Astrocyte (in vitro differentiated cells and primary cell): ENCODE measurements at regions not wholly inside any gene's neighbourhood (a gene's known extent, or its start where the extent isn't known, plus 50 kb on each side); places are given as distances from the start of the nearest gene placed in this dataset.
"Not testable (repeated sequence)": the region's sequence is repeated elsewhere in the genome, so short reads cannot be mapped to it uniquely, and the experiment has no call there.

Experiments used
- DNase-seq: peaks from one replicate; pipeline ENCODE4 v3.0.0-alpha.2; 2010; ENCODE audit warnings: low read depth
- FAIRE-seq: peaks from 2 replicates; lab custom pipeline; 2011; peaks lifted over from hg19 to GRCh38; lab: Jason Lieb, UNC
- H2AFZ ChIP-seq: 2 replicates; pipeline ENCODE4 v1.6.0; 2012; ENCODE audit warnings: low read depth, low read length, inconsistent platforms
- H3K27ac ChIP-seq: 2 replicates; pipeline ENCODE4 v1.5.1; 2011; ENCODE audit warnings: low read depth, low read length, inconsistent platforms
- H3K27me3 ChIP-seq: 2 replicates; pipeline ENCODE4 v1.6.0; 2011; ENCODE audit warnings: low read length, inconsistent platforms; ENCODE audit not compliant: insufficient read depth
- H3K36me3 ChIP-seq: 2 replicates; pipeline ENCODE4 v1.5.1; 2011; ENCODE audit warnings: low read length, inconsistent platforms; ENCODE audit not compliant: insufficient read depth
- H3K4me1 ChIP-seq: 2 replicates; pipeline ENCODE4 v1.5.1; 2011; ENCODE audit warnings: low read length, inconsistent platforms; ENCODE audit not compliant: insufficient read depth
- H3K4me2 ChIP-seq: 2 replicates; pipeline ENCODE4 v1.6.0; 2012; ENCODE audit warnings: low read length, inconsistent platforms
- H3K4me3 ChIP-seq: 2 replicates; pipeline ENCODE4 v1.5.1; 2011; ENCODE audit warnings: low read depth, mild to moderate bottlenecking, low read length, inconsistent platforms; ENCODE audit not compliant: insufficient read depth
- H3K79me2 ChIP-seq: 2 replicates; pipeline ENCODE4 v1.6.0; 2012; ENCODE audit warnings: mild to moderate bottlenecking, low read length, inconsistent platforms; ENCODE audit not compliant: insufficient read depth
- H3K9ac ChIP-seq: 2 replicates; pipeline ENCODE4 v1.6.0; 2012; ENCODE audit warnings: mild to moderate bottlenecking, low read length, inconsistent platforms
- H3K9me3 ChIP-seq: 2 replicates; pipeline ENCODE4 v1.5.1; 2012; ENCODE audit warnings: low read depth, mild to moderate bottlenecking, low read length, inconsistent platforms; ENCODE audit not compliant: insufficient read depth
- H4K20me1 ChIP-seq: 2 replicates; pipeline ENCODE4 v1.6.0; 2012; ENCODE audit warnings: low read length, inconsistent platforms; ENCODE audit not compliant: insufficient read depth
- H3K27ac Mint-ChIP-seq: one replicate; pipeline ENCODE4 v1.8.0; 2021; ENCODE audit warnings: mild to moderate bottlenecking, mixed read lengths; ENCODE audit not compliant: unreplicated experiment
- H3K27me3 Mint-ChIP-seq: one replicate; pipeline ENCODE4 v1.8.0; 2021; ENCODE audit warnings: low read depth, mixed read lengths; ENCODE audit not compliant: unreplicated experiment
- H3K36me3 Mint-ChIP-seq: one replicate; pipeline ENCODE4 v1.8.0; 2021; ENCODE audit warnings: low read depth, mixed read lengths; ENCODE audit not compliant: unreplicated experiment
- H3K4me1 Mint-ChIP-seq: one replicate; pipeline ENCODE4 v1.8.0; 2021; ENCODE audit warnings: low read depth, mixed read lengths; ENCODE audit not compliant: unreplicated experiment
- H3K4me3 Mint-ChIP-seq: one replicate; pipeline ENCODE4 v1.8.0; 2021; ENCODE audit warnings: mild to moderate bottlenecking, moderate library complexity, mixed read lengths; ENCODE audit not compliant: unreplicated experiment
- H3K9me3 Mint-ChIP-seq: one replicate; pipeline ENCODE4 v1.8.0; 2021; ENCODE audit warnings: mild to moderate bottlenecking, mixed read lengths; ENCODE audit not compliant: unreplicated experiment
- CTCF ChIP-seq: IDR thresholded peaks from 2 replicates; pipeline ENCODE4 v1.5.1; 2011; ENCODE audit warnings: low read depth, mild to moderate bottlenecking, inconsistent platforms, low read length, moderate library complexity; ENCODE audit not compliant: insufficient read depth
- EZH2 ChIP-seq: IDR thresholded peaks from 2 replicates; pipeline ENCODE4 v1.6.1; 2012; ENCODE audit warnings: mild to moderate bottlenecking, low read length, inconsistent platforms; ENCODE audit not compliant: insufficient read depth

- DNase-seq (no peak), FAIRE-seq (no peak)
- H3K36me3 ChIP-seq = no peaks in the 10 kb centered on the region
- H3K4me2 ChIP-seq = no peak overlapping the region
- H3K9ac ChIP-seq = no peak overlapping the region
- no peaks in the 10 kb centered on the region for H3K27me3 ChIP-seq
- no peaks in the 10 kb centered on the region for H3K9me3 Mint-ChIP-seq
- no peak overlapping the region for H3K4me3 ChIP-seq
- no peak overlapping the region for H2AFZ ChIP-seq
- H3K79me2 ChIP-seq = no peaks in the 10 kb centered on the region
- H3K27ac Mint-ChIP-seq = no peak overlapping the region
- H3K36me3 Mint-ChIP-seq = no peaks in the 10 kb centered on the region
- no peak for TF ChIP-seq CTCF
- no peak for TF ChIP-seq EZH2
- H3K4me1 Mint-ChIP-seq = peaks cover 13% of the 10 kb centered on the region
- peaks cover 7% of the 10 kb centered on the region for H3K4me1 ChIP-seq
- no peak overlapping the region for H3K4me3 Mint-ChIP-seq
- no peaks in the 10 kb centered on the region for H3K9me3 ChIP-seq
- no peak overlapping the region for H3K27ac ChIP-seq
- peaks cover 3% of the 10 kb centered on the region for H3K27me3 Mint-ChIP-seq
- H4K20me1 ChIP-seq = no peaks in the 10 kb centered on the region
Observed at GRCh38 chr2:12623051-12623450, 93.7 kb upstream of the TRIB2 start.

GRCh38 chr2:12624384-12624783 is 92.4 kb upstream of the TRIB2 start:
- peaks cover 8% of the 10 kb centered on the region for H3K27me3 Mint-ChIP-seq
- Histone ChIP-seq H3K9ac (no peak overlapping the region), H3K4me1 (peaks cover 7% of the 10 kb centered on the region), H3K9me3 (no peaks in the 10 kb centered on the region), H3K79me2 (no peaks in the 10 kb centered on the region), H3K4me2 (no peak overlapping the region), H2AFZ (no peak overlapping the region), H4K20me1 (no peaks in the 10 kb centered on the region), H3K27ac (no peak overlapping the region), H3K27me3 (no peaks in the 10 kb centered on the region), H3K4me3 (no peak overlapping the region), H3K36me3 (no peaks in the 10 kb centered on the region)
- peaks cover 2% of the 10 kb centered on the region for H3K9me3 Mint-ChIP-seq
- FAIRE-seq (no peak), DNase-seq (no peak)
- H3K27ac Mint-ChIP-seq = no peak overlapping the region
- no peak overlapping the region for H3K4me3 Mint-ChIP-seq
- TF ChIP-seq EZH2 = no peak
- TF ChIP-seq CTCF = no peak
- peaks cover 13% of the 10 kb centered on the region for H3K4me1 Mint-ChIP-seq
- no peaks in the 10 kb centered on the region for H3K36me3 Mint-ChIP-seq

GRCh38 chr2:12624905-12625598 is 91.7 kb upstream of the TRIB2 start:
- Histone ChIP-seq H3K36me3 (no peaks in the 10 kb centered on the region), H3K79me2 (no peaks in the 10 kb centered on the region), H3K9me3 (no peaks in the 10 kb centered on the region), H3K9ac (no peak overlapping the region), H3K27me3 (no peaks in the 10 kb centered on the region), H2AFZ (no peak overlapping the region), H4K20me1 (no peaks in the 10 kb centered on the region), H3K27ac (no peak overlapping the region), H3K4me3 (no peak overlapping the region), H3K4me1 (peaks cover 6% of the 10 kb centered on the region), H3K4me2 (no peak overlapping the region)
- Mint-ChIP-seq H3K9me3 (peaks cover 3% of the 10 kb centered on the region), H3K4me1 (peaks cover 11% of the 10 kb centered on the region), H3K27ac (no peak overlapping the region), H3K36me3 (no peaks in the 10 kb centered on the region), H3K27me3 (peaks cover 10% of the 10 kb centered on the region), H3K4me3 (no peak overlapping the region)
- no peak for TF ChIP-seq CTCF
- TF ChIP-seq EZH2 = no peak
- no peak for DNase-seq
- FAIRE-seq = no peak

GRCh38 chr2:12628541-12628940 is 88.2 kb upstream of the TRIB2 start:
- not testable (repeated sequence) for H3K4me1 ChIP-seq, H3K4me2 ChIP-seq, H3K9me3 ChIP-seq, H3K27me3 ChIP-seq, H3K36me3 Mint-ChIP-seq, H3K79me2 ChIP-seq, H3K9ac ChIP-seq, H3K4me1 Mint-ChIP-seq, H3K27ac ChIP-seq, H3K9me3 Mint-ChIP-seq, DNase-seq, H3K4me3 ChIP-seq, H4K20me1 ChIP-seq, H3K4me3 Mint-ChIP-seq, H2AFZ ChIP-seq, H3K36me3 ChIP-seq, FAIRE-seq, H3K27ac Mint-ChIP-seq
- H3K27me3 Mint-ChIP-seq = peaks cover 11% of the 10 kb centered on the region
